ENCODE measurements at regions not wholly inside any gene's neighbourhood (a gene's known extent, or its start where the extent isn't known, plus 50 kb on each side); places are given as distances from the start of the nearest gene placed in this dataset.

DNA sequence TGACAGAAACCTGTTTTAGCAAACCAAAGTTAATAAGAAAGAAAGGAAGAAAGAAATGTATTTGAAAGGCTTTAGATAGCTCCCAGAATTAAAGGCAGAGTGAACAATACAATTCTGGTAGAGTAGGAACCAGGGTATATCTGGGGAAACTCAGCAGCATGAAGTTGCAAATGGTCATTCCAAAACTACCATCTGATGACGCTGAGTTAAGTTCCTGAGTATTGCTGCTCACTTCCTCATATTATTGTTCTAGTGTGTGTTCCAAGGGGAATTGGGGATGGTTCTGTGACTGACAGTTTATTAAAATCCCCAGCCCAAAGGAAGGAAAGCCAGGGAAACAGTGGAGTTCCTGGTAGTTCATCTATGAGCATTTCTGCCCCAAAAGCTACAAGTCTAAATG, 88.3 kb upstream of the FRMD4B start:
- TF ChIP-seq, protein P1, sequence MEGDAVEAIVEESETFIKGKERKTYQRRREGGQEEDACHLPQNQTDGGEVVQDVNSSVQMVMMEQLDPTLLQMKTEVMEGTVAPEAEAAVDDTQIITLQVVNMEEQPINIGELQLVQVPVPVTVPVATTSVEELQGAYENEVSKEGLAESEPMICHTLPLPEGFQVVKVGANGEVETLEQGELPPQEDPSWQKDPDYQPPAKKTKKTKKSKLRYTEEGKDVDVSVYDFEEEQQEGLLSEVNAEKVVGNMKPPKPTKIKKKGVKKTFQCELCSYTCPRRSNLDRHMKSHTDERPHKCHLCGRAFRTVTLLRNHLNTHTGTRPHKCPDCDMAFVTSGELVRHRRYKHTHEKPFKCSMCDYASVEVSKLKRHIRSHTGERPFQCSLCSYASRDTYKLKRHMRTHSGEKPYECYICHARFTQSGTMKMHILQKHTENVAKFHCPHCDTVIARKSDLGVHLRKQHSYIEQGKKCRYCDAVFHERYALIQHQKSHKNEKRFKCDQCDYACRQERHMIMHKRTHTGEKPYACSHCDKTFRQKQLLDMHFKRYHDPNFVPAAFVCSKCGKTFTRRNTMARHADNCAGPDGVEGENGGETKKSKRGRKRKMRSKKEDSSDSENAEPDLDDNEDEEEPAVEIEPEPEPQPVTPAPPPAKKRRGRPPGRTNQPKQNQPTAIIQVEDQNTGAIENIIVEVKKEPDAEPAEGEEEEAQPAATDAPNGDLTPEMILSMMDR (conservative IDR thresholded peaks at IDR 0.05; ENCODE audit: low read depth, low read length) = no peak
- DNase-seq (ENCODE audit: low read depth) = no peak
- no peak overlapping the region for H3K4me3 ChIP-seq (ENCODE audit: low read depth, low read length)

- no peak overlapping the region for H3K4me3 ChIP-seq (ENCODE audit: low read depth, low read length)
- no peak for DNase-seq (ENCODE audit: low read depth)
- TF ChIP-seq, protein P1 (conservative IDR thresholded peaks at IDR 0.05; ENCODE audit: low read depth, low read length) = no peak
Observed at GRCh38 chr3:69472093-69472492, 86.2 kb upstream of the FRMD4B start.

- no peak for DNase-seq (ENCODE audit: low read depth)
- no peak overlapping the region for H3K4me3 ChIP-seq (ENCODE audit: low read depth, low read length)
Observed at GRCh38 chr3:69463531-69463930, 77.6 kb upstream of the FRMD4B start.

GRCh38 chr3:69462826-69463100, 76.9 kb upstream of the FRMD4B start:
- TF ChIP-seq, protein P1 (conservative IDR thresholded peaks at IDR 0.05; ENCODE audit: low read depth, low read length) = no peak
- H3K4me3 ChIP-seq (ENCODE audit: low read depth, low read length) = no peak overlapping the region
- no peak for DNase-seq (ENCODE audit: low read depth)

More at GRCh38 chr3:69463531-69463930, 77.6 kb upstream of the FRMD4B start:
- TF ChIP-seq, protein P1 (conservative IDR thresholded peaks at IDR 0.05; ENCODE audit: low read depth, low read length) = no peak

DNA sequence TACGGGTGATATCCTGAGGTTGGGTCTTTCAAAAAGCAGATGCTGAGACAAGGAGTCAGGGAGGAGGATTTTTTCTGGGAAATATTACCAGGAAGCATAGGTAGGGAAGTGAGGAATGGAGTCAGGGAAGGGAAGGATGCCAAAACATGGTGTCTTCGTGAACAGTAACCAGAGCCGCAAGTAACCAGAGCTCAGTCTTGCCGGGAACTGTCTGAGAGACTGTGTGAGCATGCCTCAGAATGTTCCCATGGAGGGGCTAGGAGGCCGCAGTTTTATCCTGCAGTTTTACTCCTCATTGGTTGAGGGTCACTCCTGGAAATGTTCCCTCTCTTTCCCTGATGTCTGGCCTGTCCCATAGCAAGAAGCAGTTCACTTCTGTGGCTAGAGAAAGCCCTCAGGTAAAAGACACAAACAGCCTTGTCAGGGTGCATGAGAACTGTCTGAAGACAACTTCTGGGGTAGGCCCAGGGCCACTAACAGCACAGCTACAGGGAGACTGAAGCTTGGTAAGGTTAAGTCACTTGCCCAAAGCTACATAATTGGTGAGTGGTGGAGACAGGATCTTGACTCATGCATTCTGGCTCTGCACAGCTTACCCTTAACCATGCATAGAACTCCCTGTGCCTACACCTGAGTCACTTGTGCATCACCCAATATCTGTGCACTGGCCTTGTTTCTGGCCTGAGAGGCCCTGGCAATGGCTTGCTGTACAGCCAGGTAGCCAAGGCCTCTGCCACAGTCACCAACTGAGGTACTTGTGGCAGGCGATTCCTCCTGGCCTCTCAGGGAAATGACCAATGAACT, 76.3 kb upstream of the FRMD4B start:
- no peak overlapping the region for H3K4me3 ChIP-seq (ENCODE audit: low read depth, low read length)
- DNase-seq (ENCODE audit: low read depth) = no peak
- TF ChIP-seq, protein P1 (conservative IDR thresholded peaks at IDR 0.05; ENCODE audit: low read depth, low read length) = no peak

- no peak for DNase-seq (ENCODE audit: low read depth)
- no peak overlapping the region for H3K4me3 ChIP-seq (ENCODE audit: low read depth, low read length)
- TF ChIP-seq, protein P1 (conservative IDR thresholded peaks at IDR 0.05; ENCODE audit: low read depth, low read length) = no peak
Observed at GRCh38 chr3:69460034-69460433, 74.1 kb upstream of the FRMD4B start.

- no peak for DNase-seq (ENCODE audit: low read depth)
- no peak overlapping the region for H3K4me3 ChIP-seq (ENCODE audit: low read depth, low read length)
- TF ChIP-seq, protein P1 (conservative IDR thresholded peaks at IDR 0.05; ENCODE audit: low read depth, low read length) = no peak
Observed at GRCh38 chr3:69458803-69459365, 73.0 kb upstream of the FRMD4B start.

Measured in epithelial cell of proximal tubule (primary cell).